RWPE1 (cell line): ENCODE measurements at regions not wholly inside any gene's neighbourhood (a gene's known extent, or its start where the extent isn't known, plus 50 kb on each side); places are given as distances from the start of the nearest gene placed in this dataset.

Experiments
- CTCF ChIA-PET: fragments of 350-600 bp; sonication (Branson Sonifier 250); formaldehyde crosslinking; extraction: SDS; loops from one replicate; lab custom pipeline; 2021; lab: Yijun Ruan, JAX
- POLR2A ChIA-PET: fragments of 400-600 bp; formaldehyde crosslinking; extraction: SDS; loops from one replicate; lab custom pipeline; 2020; ENCODE audit warnings: antibody characterized with exemption; ENCODE audit not compliant: low non-redundant PET; lab: Yijun Ruan, JAX
- DNase-seq: peaks from one replicate; pipeline ENCODE4 v3.0.0; 2012; ENCODE audit warnings: low spot score
- H3K27ac ChIP-seq: fragments of 450-650 bp; 2 replicates; pipeline ENCODE4 v1.5.1; 2017
- CTCF ChIP-seq: fragments of 450-650 bp; conservative IDR thresholded peaks from 2 replicates; pipeline ENCODE4 v1.5.1; 2017; ENCODE audit warnings: low read depth, mild to moderate bottlenecking

- no peak for TF ChIP-seq CTCF
- no peak for DNase-seq
- ChIA-PET POLR2A (no interaction called here), CTCF (no interaction called here)
- peak overlapping the region; percentile 92 for H3K27ac ChIP-seq
These were observed 82.1 kb upstream of the PPARA start for GRCh38 chr22:46068181-46068592.

- ChIA-PET POLR2A (interaction anchor here (0.6 to 1.5 kb wide), 4 partner anchors 10 to 63 kb away, joined by 3 to 12 read pairs (median 4); no protein-coding TSS in a partner anchor), CTCF (interaction anchor here (0.9 to 1.0 kb wide), 2 partner anchors 62 to 73 kb away, joined by 3 read pairs; no protein-coding TSS in a partner anchor)
- no peak for DNase-seq
- no peak for TF ChIP-seq CTCF
- H3K27ac ChIP-seq, result peak overlapping the region; percentile 100
These were observed 81.5 kb upstream of the PPARA start for GRCh38 chr22:46068593-46069491.

- ChIA-PET CTCF (interaction anchor here (0.9 to 1.0 kb wide), 2 partner anchors 63 to 73 kb away, joined by 3 read pairs; no protein-coding TSS in a partner anchor), POLR2A (interaction anchor here (0.6 to 1.5 kb wide), 4 partner anchors 9 to 63 kb away, joined by 3 to 12 read pairs (median 4); no protein-coding TSS in a partner anchor)
- peak; percentile 64 for DNase-seq
- peak overlapping the region; percentile 100 for H3K27ac ChIP-seq
- no peak for TF ChIP-seq CTCF
These were observed 80.7 kb upstream of the PPARA start for GRCh38 chr22:46069521-46070214.

- no peak for DNase-seq
- peak overlapping the region; percentile 100 for H3K27ac ChIP-seq
- ChIA-PET CTCF (interaction anchor here (0.6 to 1.1 kb wide), 3 partner anchors 10 to 64 kb away, joined by 3 read pairs; no protein-coding TSS in a partner anchor), POLR2A (interaction anchor here (0.7 to 1.5 kb wide), 2 partner anchors 17 to 64 kb away, joined by 3 to 12 read pairs; no protein-coding TSS in a partner anchor)
- TF ChIP-seq CTCF, result no peak
These were observed 80.0 kb upstream of the PPARA start for GRCh38 chr22:46070215-46070802.

- no peak for TF ChIP-seq CTCF
- ChIA-PET CTCF (interaction anchor here (0.6 to 1.1 kb wide), 2 partner anchors 11 to 64 kb away, joined by 3 read pairs; no protein-coding TSS in a partner anchor), POLR2A (interaction anchor here (0.7 to 1.5 kb wide), 2 partner anchors 17 to 65 kb away, joined by 3 to 12 read pairs; no protein-coding TSS in a partner anchor)
- DNase-seq, result no peak
- peak overlapping the region; percentile 100 for H3K27ac ChIP-seq
These were observed 79.4 kb upstream of the PPARA start for GRCh38 chr22:46070803-46071450.
